DND-41 (cell line): ENCODE measurements at regions not wholly inside any gene's neighbourhood (a gene's known extent, or its start where the extent isn't known, plus 50 kb on each side); places are given as distances from the start of the nearest gene placed in this dataset.

ENCODE experiments used
- CTCF ChIP-seq: IDR thresholded peaks from 2 replicates; pipeline ENCODE4 v1.5.1; 2012; ENCODE audit warnings: borderline replicate concordance, low read length, moderate library complexity, mild to moderate bottlenecking; ENCODE audit not compliant: poor library complexity, severe bottlenecking; ENCODE audit errors: extremely low read depth
- EZH2 ChIP-seq: IDR thresholded peaks from 3 replicates; pipeline ENCODE4 v1.6.1; 2012; ENCODE audit warnings: borderline replicate concordance, low read depth, mild to moderate bottlenecking, moderate library complexity, low read length, inconsistent platforms; ENCODE audit not compliant: severe bottlenecking

- TF ChIP-seq CTCF, result no peak
- TF ChIP-seq EZH2, result no peak
Observed at GRCh38 chr2:16082276-16082675, 141.9 kb downstream of the MYCN start.
